GM18867 (cell line): ENCODE measurements at regions not wholly inside any gene's neighbourhood (a gene's known extent, or its start where the extent isn't known, plus 50 kb on each side); places are given as distances from the start of the nearest gene placed in this dataset.

Experiments used
- ATAC-seq: cut with Tn5 transposase; IDR thresholded peaks from one replicate; pipeline ENCODE4 v1.9.1; 2021; ENCODE audit warnings: mild to moderate bottlenecking, moderate library complexity; ENCODE audit not compliant: unreplicated experiment

DNA sequence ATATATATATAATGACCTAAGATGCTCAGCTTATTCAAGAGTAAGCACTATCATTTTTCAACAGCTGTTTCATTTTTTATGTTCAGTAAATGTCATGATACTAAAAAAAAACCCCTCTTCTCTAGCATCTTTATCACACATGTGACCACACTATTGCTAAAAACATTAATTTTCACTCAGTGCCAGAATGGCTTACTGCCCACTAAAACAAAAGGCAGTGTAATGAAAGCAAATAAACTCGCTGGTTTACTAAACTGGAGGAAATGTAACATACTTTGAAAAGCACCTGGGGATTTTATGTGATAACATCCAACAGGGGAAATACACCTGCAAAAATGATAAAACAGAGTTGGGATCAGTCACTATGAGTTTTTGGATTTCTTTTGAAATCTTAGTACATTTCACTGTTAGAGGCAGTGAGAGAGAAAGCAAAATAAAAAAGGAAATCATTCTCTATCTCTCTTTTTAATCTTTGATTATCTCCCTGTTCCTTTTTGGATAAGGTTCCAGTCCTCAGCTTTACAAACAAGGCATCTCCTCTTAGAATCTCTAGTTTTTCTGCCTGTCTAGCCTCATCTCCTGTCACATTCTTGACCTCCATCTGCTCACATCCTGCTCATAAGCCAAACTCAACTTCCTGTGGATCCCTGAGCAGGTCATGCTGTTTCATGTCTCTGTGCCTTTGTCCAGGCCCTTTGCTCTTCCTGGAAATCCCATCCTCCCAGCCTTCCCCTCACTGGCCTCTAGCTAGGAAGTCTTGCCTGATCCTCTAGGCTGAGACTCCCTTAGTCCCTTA, 338.0 kb downstream of the MAN2A1 start:
- no peak for ATAC-seq

DNA sequence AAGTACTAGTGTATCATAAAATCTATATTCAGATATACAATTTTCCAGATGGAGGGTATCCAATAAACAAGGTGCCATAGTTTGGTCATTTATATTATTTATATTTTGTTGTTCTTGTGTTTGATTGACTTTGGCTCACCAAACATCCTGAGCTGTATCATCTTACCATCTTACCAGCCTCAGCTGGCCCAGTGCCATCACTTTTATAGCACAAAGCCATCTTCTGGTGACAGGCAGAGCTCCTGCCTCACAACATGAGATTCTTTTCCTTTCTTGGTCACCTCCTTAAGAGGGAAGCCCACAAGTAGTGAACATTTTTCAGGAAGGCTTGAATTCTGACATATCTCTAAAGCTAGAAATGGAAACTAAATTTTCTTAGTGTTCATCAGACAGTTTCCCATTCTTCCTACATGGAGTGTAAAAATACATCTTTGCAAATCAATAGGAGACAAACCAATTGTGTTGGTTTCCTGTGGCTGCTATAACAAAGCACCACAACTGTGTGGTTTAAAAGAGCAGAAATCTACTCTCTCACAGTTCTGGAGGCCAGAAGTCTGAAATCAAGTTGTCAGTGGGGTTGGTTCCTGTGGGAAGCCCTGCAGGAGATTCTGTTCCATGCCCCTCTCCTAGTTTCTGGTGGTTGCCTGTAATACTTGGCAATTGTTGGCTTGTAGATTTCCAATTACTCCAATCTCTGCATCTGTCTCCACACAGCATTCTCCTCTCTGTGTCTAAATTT, 341.8 kb downstream of the MAN2A1 start:
- ATAC-seq: no peak

DNA sequence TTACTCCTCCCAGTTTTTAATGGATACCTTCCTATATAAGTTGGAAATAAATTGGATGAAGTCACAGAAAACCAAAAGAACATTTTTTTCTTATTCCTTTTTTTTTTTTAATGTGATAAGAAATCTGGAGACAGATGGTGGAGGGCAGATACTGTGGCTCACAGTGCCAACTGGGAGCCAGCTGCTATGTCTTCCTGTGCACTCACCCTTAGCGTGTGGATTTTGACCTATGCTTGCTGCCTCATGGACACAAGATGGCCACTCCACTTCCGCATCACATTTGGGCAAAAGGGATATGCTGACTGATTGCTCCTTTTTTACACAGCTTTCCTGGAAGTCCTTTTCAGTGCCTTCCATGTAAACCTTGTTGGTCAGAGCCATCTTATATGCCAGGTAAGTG, 342.6 kb downstream of the MAN2A1 start:
- ATAC-seq: no peak

DNA sequence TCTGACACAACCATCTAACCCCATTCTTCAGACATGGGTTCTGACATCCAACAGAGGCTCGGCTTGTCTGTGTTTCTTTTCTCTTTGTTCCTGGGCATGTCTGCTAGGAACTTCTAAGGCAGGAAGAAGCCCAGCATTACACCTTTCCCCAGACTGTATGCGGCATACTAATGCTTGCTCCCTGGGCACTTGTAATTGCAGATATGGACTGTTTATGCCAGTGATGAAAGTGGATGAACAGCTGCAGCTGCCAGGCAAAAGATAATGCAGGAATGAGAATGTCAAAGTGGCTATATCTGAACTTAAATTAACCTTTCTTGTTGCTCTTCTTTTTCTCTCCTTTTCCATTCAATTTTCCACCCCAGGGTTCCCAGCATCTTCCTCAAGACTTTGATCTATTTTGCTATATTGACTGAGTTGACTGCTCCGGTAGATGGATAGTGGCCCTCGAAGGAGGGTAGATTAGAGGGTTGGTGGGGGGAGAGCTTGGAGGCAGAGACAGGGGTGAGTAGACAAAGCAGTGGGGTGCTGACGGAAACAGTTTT, 344.4 kb downstream of the MAN2A1 start:
- no peak for ATAC-seq

- ATAC-seq: no peak
Measured at GRCh38 chr5:110038297-110038997, 348.7 kb downstream of the MAN2A1 start.

DNA sequence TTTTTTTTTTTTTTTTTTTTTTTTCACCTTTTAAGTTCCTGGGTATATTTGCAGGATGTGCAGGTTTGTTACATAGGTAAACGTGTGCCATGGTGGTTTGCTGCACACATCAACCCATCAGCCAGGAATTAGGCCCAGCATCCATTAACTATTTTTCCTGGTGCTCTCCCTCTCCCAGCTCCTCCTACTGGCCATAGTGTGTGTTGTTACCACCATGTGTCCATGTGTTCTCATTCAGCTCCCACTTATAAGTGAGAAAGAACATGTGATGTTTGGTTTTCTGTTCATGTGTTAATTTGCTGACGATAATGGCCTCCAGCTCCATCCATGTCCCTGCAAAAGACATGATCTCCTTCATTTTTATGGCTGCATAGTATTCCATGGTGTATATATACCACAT, 350.5 kb downstream of the MAN2A1 start:
- ATAC-seq: no peak

DNA sequence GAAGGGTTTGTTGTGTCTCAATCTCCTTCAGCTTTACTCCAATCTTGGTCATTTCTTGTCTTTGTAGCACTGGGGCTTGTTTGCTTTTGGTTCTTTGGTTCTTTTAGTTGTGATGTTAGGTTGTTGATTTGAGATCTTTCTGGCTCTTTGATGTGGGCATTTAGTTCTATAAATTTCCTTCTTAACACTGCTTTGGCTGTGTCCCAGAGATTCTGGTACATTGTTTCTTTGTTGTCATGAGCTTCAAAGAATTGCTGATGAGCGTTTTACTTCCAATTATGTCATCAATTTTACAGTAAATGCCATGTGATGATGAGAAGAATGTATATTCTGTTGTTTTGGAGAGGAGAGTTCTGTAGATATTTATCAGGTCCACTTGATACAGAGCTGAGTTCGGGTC, 353.3 kb downstream of the MAN2A1 start:
- no peak for ATAC-seq

GRCh38 chr5:110045158-110045557, 355.4 kb downstream of the MAN2A1 start:
- ATAC-seq: no peak

DNA sequence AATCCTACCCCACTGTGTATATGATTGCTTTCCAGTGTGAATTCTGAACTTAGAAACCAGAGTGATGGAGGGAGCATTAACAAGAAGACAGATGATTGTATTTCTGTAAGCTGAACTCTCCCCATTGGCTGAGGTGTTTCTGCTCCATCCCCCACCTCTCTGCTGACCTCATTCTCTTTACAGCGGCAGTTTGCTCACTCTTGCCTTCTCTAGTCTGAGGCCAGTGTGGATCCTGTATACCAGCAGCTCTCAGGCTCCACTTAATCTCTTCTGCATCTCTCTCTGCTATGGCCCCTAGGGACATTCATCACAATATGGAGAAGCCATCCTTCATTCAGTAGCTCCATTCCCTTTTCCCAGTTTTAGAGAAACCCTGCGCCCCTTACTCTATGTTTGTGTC, 358.8 kb downstream of the MAN2A1 start:
- ATAC-seq: no peak

GRCh38 chr5:110049816-110050215, 360.1 kb downstream of the MAN2A1 start:
- no peak for ATAC-seq

GRCh38 chr5:110050640-110051345, 361.1 kb downstream of the MAN2A1 start:
- ATAC-seq: no peak

GRCh38 chr5:110053205-110053604, 363.5 kb downstream of the MAN2A1 start:
- ATAC-seq: no peak

DNA sequence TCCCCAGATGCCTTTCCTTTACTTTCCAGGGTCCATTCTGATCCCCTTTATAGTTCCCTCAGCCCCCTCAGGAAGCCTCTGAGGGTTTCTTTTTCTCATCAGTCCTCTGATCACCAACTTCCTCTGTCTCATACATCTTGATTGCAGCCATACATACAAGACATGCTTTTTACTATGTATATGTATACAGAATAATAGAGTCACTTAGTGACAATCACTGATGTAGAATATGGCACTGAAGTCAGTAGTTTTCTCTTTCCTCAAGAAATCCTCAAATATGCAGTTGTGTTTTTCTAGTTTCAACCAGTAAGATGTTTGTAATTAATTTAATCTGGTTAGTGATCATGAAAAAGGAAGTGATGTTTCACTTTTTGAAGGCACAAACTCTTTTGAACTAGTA, 364.1 kb downstream of the MAN2A1 start:
- peak; percentile 15 for ATAC-seq

GRCh38 chr5:110054240-110054639, 364.5 kb downstream of the MAN2A1 start:
- ATAC-seq: peak; percentile 88

GRCh38 chr5:110055302-110055701, 365.6 kb downstream of the MAN2A1 start:
- ATAC-seq: no peak

DNA sequence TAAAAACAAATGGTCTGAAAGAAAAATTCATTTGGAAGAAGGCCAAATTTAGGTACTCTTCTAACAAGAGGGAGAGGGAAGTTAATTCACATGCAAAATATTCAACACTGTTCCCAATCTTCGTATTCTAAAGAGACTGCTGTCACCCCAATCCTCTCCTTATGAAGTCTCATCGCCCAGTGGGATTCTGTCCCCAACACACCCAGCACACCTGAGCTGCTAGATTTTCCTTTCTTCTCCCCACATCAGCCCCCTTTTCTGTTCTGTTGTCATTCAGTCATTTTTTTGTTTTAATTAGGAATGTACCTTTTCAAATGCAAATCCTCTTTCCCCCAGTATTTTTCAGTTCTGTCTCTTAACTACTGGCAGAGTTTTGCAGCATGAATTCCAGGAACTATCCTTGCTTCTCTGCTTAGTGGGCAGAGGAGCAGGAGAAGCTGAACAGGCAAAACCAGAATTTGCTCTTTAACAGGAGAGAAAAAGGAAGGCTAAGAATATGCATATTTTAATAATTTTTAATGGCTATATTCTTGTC, 366.9 kb downstream of the MAN2A1 start:
- no peak for ATAC-seq

DNA sequence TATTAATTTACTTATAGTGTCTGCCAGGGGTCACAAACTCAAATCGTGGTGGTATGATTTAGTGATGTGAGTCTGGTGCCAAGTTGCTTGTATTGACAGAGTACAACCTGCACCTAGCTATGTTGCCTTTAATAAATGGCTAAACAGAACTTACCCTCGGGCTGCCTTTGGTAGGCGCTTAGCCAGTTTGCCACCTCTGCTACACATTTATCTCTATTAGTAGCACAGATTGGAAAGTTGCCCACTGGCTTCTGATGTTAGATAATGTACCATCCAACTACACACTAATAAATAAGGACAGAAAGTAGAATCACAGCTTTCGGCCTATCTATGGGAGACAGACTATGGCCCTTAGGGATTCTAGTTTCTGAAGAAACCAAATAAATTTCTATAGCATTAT, 368.4 kb downstream of the MAN2A1 start:
- no peak for ATAC-seq

DNA sequence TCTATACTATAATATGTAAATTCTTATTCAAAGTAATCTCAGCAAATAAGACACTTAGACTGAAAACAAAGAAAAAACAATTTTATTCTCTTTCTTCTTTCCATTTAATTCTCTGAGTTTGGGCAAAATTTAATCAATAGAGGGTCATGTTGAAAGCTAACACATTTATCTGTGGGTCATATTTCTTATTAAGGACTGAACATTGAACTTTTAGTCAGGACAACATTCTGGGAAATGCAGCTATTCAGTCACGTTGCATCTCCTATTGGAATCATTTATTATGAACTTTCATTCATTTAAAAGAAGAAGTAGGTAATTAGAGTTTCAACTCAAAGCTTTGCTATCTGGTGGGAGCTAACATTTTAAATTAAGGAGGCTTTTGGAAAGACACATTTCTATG, 372.5 kb downstream of the MAN2A1 start:
- no peak for ATAC-seq

GRCh38 chr5:110063640-110064602, 374.2 kb downstream of the MAN2A1 start:
- ATAC-seq: no peak
